Panc1 (cell line): ENCODE measurements at regions not wholly inside any gene's neighbourhood (a gene's known extent, or its start where the extent isn't known, plus 50 kb on each side); places are given as distances from the start of the nearest gene placed in this dataset.

ENCODE experiments used
- ATAC-seq: fragments of 200-7000 bp; cut with Tn5 transposase; 2 replicates; pipeline ENCODE4 v1.9.1; 2020; ENCODE audit warnings: mild to moderate bottlenecking, moderate library complexity
- BruUV-seq: library from RNA; stranded (reverse); fragments of 400-500 nt; replicated peaks from 2 replicates; lab custom pipeline; 2021; lab: Mats Ljungman, UMichigan
- CTCF ChIA-PET: fragments of 300-600 bp; sonication (Branson Sonifier 250); formaldehyde crosslinking; loops from one replicate; lab custom pipeline; 2022; ENCODE audit warnings: antibody characterized with exemption; lab: Charles Lee
- POLR2A ChIA-PET: fragments of 300-600 bp; sonication (Branson Sonifier 250); formaldehyde crosslinking; loops from one replicate; lab custom pipeline; 2022; ENCODE audit warnings: antibody characterized with exemption; lab: Charles Lee
- DNase-seq: peaks from one replicate; pipeline ENCODE4 v3.0.0-alpha.2; 2010; ENCODE audit warnings: low read depth, low spot score
- H3K27ac ChIP-seq: 2 replicates; pipeline ENCODE4 v1.5.1; 2011; ENCODE audit warnings: mild to moderate bottlenecking, low read length, inconsistent platforms
- H3K27me3 ChIP-seq: fragments of 200-500 bp; sonication (Bioruptor generic); 2 replicates; pipeline ENCODE4 v1.6.0; 2014; ENCODE audit warnings: low read length, inconsistent platforms; ENCODE audit not compliant: control insufficient read depth, insufficient read depth
- H3K36me3 ChIP-seq: fragments of 200-500 bp; sonication (Bioruptor generic); 2 replicates; pipeline ENCODE4 v1.5.1; 2014; ENCODE audit warnings: inconsistent platforms, mild to moderate bottlenecking, low read length, moderate library complexity; ENCODE audit not compliant: control insufficient read depth, insufficient read depth
- H3K4me1 ChIP-seq: 2 replicates; pipeline ENCODE4 v1.5.1; 2011; ENCODE audit warnings: inconsistent platforms, mild to moderate bottlenecking, low read length, moderate library complexity; ENCODE audit not compliant: control insufficient read depth, insufficient read depth
- H3K4me3 ChIP-seq, 2 experiments: 2 replicates each; pipeline ENCODE4 v1.5.1; 2011 to 2012; ENCODE audit warnings: low read depth in 2 of 2, low read length in 2 of 2, mild to moderate bottlenecking in 2 of 2, inconsistent platforms in 1 of 2, moderate library complexity in 1 of 2
- H3K9me3 ChIP-seq: fragments of 200-500 bp; sonication (Bioruptor generic); 2 replicates; pipeline ENCODE4 v1.5.1; 2014; ENCODE audit warnings: low read depth, mild to moderate bottlenecking, inconsistent platforms, low read length, moderate library complexity; ENCODE audit not compliant: control insufficient read depth, insufficient read depth
- POLR2AphosphoS5 ChIP-seq: IDR thresholded peaks from 2 replicates; pipeline ENCODE4 v1.6.1; 2012; ENCODE audit warnings: mild to moderate bottlenecking, low read depth, low read length, moderate library complexity
- SIN3A ChIP-seq: IDR thresholded peaks from 2 replicates; pipeline ENCODE4 v1.6.1; 2012; ENCODE audit warnings: low read depth, mild to moderate bottlenecking, low read length, moderate library complexity, borderline replicate concordance; ENCODE audit not compliant: insufficient read depth
- TCF7L2 ChIP-seq: IDR thresholded peaks from 2 replicates; pipeline ENCODE4 v1.6.1; 2011; ENCODE audit warnings: mild to moderate bottlenecking, low read depth, low read length, inconsistent platforms
- in situ Hi-C: cut with HindIII; loops from 2 replicates; pipeline ENCODE4 v1.10.0; 2016; ENCODE audit warnings: low sequenced_read_pairs, low pct_unique_long_range_greater_than_20kb
- intact Hi-C: fragments of 100-400 bp; cut with micrococcal nuclease; formaldehyde crosslinking; loops from one replicate; pipeline ENCODE4 v1.10.0; 2022; ENCODE audit not compliant: unreplicated experiment
- TF ChIP-seq, protein P1 (sequence below): fragments of 450-650 bp; IDR thresholded peaks from 2 replicates; pipeline ENCODE4 v1.5.1; 2017; ENCODE audit warnings: mild to moderate bottlenecking
- TF ChIP-seq, protein P2 (sequence below), 2 experiments: IDR thresholded peaks; 2 replicates each; pipeline ENCODE4 v1.6.1; 2011 to 2012; ENCODE audit warnings: low read depth in 2 of 2, control low read depth in 1 of 2, low read length in 1 of 2, mild to moderate bottlenecking in 1 of 2, moderate library complexity in 1 of 2; ENCODE audit not compliant: insufficient read depth in 1 of 2

DNA sequence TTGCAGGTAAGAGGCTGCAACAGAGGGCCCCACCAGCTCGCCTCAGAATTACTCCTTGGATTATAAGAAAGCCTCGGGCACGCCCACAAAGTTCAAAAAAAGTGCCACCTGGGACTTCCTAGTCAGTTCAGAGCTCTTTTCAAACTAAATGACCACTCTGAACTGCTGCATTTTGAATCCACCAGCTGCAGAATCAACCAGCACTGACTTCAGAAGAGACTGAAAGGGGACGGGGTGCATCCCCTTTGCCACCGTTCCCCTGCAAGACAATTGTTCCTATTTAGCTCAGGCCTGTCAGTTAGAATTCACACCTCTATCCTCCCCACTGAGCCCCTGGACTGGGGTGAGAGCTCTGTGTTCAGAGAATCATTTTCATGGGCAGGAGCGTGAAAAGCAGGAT, 181.4 kb upstream of the GADL1 start:
- H3K4me3 ChIP-seq, result no peak overlapping the region
- H3K27ac ChIP-seq, result no peak overlapping the region
- TF ChIP-seq SIN3A, result no peak
- TF ChIP-seq, protein P1, sequence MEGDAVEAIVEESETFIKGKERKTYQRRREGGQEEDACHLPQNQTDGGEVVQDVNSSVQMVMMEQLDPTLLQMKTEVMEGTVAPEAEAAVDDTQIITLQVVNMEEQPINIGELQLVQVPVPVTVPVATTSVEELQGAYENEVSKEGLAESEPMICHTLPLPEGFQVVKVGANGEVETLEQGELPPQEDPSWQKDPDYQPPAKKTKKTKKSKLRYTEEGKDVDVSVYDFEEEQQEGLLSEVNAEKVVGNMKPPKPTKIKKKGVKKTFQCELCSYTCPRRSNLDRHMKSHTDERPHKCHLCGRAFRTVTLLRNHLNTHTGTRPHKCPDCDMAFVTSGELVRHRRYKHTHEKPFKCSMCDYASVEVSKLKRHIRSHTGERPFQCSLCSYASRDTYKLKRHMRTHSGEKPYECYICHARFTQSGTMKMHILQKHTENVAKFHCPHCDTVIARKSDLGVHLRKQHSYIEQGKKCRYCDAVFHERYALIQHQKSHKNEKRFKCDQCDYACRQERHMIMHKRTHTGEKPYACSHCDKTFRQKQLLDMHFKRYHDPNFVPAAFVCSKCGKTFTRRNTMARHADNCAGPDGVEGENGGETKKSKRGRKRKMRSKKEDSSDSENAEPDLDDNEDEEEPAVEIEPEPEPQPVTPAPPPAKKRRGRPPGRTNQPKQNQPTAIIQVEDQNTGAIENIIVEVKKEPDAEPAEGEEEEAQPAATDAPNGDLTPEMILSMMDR, result no peak
- TF ChIP-seq POLR2AphosphoS5, result no peak
- no peak for TF ChIP-seq TCF7L2
- TF ChIP-seq, protein P2, sequence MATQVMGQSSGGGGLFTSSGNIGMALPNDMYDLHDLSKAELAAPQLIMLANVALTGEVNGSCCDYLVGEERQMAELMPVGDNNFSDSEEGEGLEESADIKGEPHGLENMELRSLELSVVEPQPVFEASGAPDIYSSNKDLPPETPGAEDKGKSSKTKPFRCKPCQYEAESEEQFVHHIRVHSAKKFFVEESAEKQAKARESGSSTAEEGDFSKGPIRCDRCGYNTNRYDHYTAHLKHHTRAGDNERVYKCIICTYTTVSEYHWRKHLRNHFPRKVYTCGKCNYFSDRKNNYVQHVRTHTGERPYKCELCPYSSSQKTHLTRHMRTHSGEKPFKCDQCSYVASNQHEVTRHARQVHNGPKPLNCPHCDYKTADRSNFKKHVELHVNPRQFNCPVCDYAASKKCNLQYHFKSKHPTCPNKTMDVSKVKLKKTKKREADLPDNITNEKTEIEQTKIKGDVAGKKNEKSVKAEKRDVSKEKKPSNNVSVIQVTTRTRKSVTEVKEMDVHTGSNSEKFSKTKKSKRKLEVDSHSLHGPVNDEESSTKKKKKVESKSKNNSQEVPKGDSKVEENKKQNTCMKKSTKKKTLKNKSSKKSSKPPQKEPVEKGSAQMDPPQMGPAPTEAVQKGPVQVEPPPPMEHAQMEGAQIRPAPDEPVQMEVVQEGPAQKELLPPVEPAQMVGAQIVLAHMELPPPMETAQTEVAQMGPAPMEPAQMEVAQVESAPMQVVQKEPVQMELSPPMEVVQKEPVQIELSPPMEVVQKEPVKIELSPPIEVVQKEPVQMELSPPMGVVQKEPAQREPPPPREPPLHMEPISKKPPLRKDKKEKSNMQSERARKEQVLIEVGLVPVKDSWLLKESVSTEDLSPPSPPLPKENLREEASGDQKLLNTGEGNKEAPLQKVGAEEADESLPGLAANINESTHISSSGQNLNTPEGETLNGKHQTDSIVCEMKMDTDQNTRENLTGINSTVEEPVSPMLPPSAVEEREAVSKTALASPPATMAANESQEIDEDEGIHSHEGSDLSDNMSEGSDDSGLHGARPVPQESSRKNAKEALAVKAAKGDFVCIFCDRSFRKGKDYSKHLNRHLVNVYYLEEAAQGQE (IDR thresholded peaks at IDR 0.05; ENCODE audit: insufficient read depth in 1 of 2, low read depth in 2 of 2, low read length in 1 of 2), result no peak
- no peaks in the 10 kb centered on the region for H3K27me3 ChIP-seq
- no TSS peak for BruUV-seq
- no peaks in the 10 kb centered on the region for H3K4me1 ChIP-seq
- H3K9me3 ChIP-seq, result no peaks in the 10 kb centered on the region
- DNase-seq, result no peak
- POLR2A ChIA-PET, result no interaction called here
- in situ Hi-C loops, result no loop called here
- CTCF ChIA-PET, result no interaction called here
- intact Hi-C loops, result no loop called here
- no peak for ATAC-seq
- no peaks in the 10 kb centered on the region for H3K36me3 ChIP-seq

DNA sequence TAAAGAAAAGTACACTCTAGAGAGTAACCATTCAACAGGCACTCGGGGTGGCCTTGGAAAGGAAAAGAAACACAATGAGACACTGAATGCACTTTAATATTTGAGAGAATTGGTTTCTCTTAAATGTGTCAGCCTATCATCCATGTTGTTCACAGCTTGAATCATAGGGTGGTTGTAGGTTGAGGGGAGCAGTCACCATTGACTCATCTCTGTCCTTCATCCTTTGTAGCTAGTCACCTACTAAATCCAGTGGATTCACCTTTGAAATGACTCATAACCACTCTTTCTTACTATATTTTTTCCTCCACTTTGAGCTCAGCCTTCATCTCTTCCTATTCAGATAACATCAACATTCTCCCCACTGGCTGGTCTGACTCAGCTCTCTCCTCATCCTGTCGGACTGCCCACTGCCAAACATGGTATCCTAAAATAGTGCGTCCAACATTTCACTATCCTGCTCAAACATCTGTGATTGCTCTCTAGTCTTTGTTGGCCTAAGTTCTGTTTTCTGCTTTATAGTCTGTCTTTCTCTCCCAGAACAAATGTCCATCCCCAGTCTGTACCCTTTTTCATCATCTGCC, 182.7 kb upstream of the GADL1 start:
- in situ Hi-C loops (no loop called here), intact Hi-C loops (no loop called here)
- no peak overlapping the region for H3K27ac ChIP-seq
- no peaks in the 10 kb centered on the region for H3K27me3 ChIP-seq
- peak; percentile 15 for DNase-seq
- ChIA-PET POLR2A (no interaction called here), CTCF (no interaction called here)
- H3K4me1 ChIP-seq, result no peaks in the 10 kb centered on the region
- TF ChIP-seq, protein P1, result no peak
- no peak for TF ChIP-seq TCF7L2
- H3K4me3 ChIP-seq, result no peak overlapping the region
- no TSS peak for BruUV-seq
- H3K9me3 ChIP-seq, result no peaks in the 10 kb centered on the region
- H3K36me3 ChIP-seq, result no peaks in the 10 kb centered on the region
- no peak for ATAC-seq
